Heart right ventricle (tissue), 16 donors: ENCODE measurements at regions not wholly inside any gene's neighbourhood (a gene's known extent, or its start where the extent isn't known, plus 50 kb on each side); places are given as distances from the start of the nearest gene placed in this dataset.

Experiments
- ATAC-seq, 8 donors: fragments of 200-7000 bp; cut with Tn5 transposase; one replicate each; pipeline ENCODE4 v1.9.1; 2020; ENCODE audit warnings: mild to moderate bottlenecking in 8 of 8, moderate library complexity in 8 of 8, moderate number of reproducible peaks in 1 of 8
- DNase-seq, 2 donors: peaks; one replicate each; pipeline ENCODE4 v3.0.0-alpha.2; 2020
- H3K27ac ChIP-seq, 10 donors: fragments of 200-600 bp; sonication (generic) in 2 of 10; one replicate each; pipeline versions ENCODE4 v1.5.0 to v1.8.0; 2020 to 2022; ENCODE audit warnings: mild to moderate bottlenecking in 3 of 10
- H3K27me3 ChIP-seq, 7 donors: fragments of 200-600 bp; one replicate each; pipeline ENCODE4 v1.8.0; 2021 to 2022; ENCODE audit warnings: mild to moderate bottlenecking in 2 of 7
- H3K36me3 ChIP-seq, 9 donors: fragments of 200-600 bp; sonication (generic) in 1 of 9; one replicate each; pipeline versions ENCODE4 v1.5.0 to v1.8.0; 2020 to 2022; ENCODE audit warnings: mild to moderate bottlenecking in 2 of 9
- H3K4me1 ChIP-seq, 9 donors: fragments of 200-600 bp; sonication (generic) in 1 of 9; one replicate each; pipeline versions ENCODE4 v1.5.0 to v1.8.0; 2020 to 2022; ENCODE audit warnings: mild to moderate bottlenecking in 4 of 9
- H3K4me3 ChIP-seq, 10 donors: fragments of 200-600 bp; sonication (generic) in 2 of 10; one replicate each; pipeline versions ENCODE4 v1.5.0 to v1.8.0; 2020 to 2022; ENCODE audit warnings: mild to moderate bottlenecking in 7 of 10, moderate library complexity in 2 of 10
- H3K9me3 ChIP-seq, 11 donors: fragments of 200-600 bp in 10 of 11; sonication (generic) in 2 of 11; one replicate each; pipeline versions ENCODE4 v1.5.0 to v1.8.0; 2013 to 2022; ENCODE audit warnings: mild to moderate bottlenecking in 2 of 11, control low read depth in 1 of 11, moderate library complexity in 1 of 11
- WGBS, 2 donors: extraction: QIAGEN DNeasy Blood & Tissue Kit; methylation state at CpG; one replicate each; pipeline ENCODE4 v1.1.7; 2013; ENCODE audit warnings: inconsistent platforms in 1 of 2; 5-methylcytosine and 5-hydroxymethylcytosine counted together
- intact Hi-C, 10 donors: fragments of 100-400 bp; cut with DNase I; formaldehyde crosslinking; loops; one replicate each; pipeline versions ENCODE4 v1.11.1 to v1.14.2; 2022
- TF ChIP-seq, protein P1 (sequence below), 9 donors: fragments of 200-600 bp; sonication (generic) in 2 of 9; IDR thresholded peaks; one replicate each; pipeline versions ENCODE4 v1.5.0 to v1.8.0; 2021 to 2022; ENCODE audit warnings: antibody characterized with exemption in 9 of 9, mild to moderate bottlenecking in 5 of 9, moderate library complexity in 1 of 9
- donor health status: Arrhythmogenic right ventricular cardiomyopathy.
- donor health status: ischemic (EF 13 %, LVEDD 7.1; RV severe dilation, severe dysfunction).
- donor health status: healthy with polysubstance abuse.
- donor health status: DM: no; HTN: yes; CAD: no.
- donor health status: DM: no; HTN: no; CAD: no.
- donor health status: ischemic (EF 25% LVEDD 6.9; RV normal size, moderate dysfunction).
- donor health status: ischemic (EF 25% LVEDD 5.7; RV mildly dilated, moderate dysfunction).
- donor health status: healthy.
- donor health status: DM: yes; HTN: yes; CAD: no.
- donor health status: Ischemic cardiomyopathy.
- donor health status: ischemic (EF 35%, LVEDD 5.7; RV mildly dilated, moderate dysfunction).
- donor health status: nonischemic (EF 11% LVEDD 7.7; RV severe dilation, severe dysfunction).
- donor health status: DM: yes; HTN: yes; CAD: no.
- donor health status: PGD.
- donor health status: ischemic (EF 29% LVEDD 5.4; RV normal size, mild dysfunction).
- donor health status: nonischemic (EF 23%, LVEDD 6.1; RV moderate dilation, normal function).

DNA sequence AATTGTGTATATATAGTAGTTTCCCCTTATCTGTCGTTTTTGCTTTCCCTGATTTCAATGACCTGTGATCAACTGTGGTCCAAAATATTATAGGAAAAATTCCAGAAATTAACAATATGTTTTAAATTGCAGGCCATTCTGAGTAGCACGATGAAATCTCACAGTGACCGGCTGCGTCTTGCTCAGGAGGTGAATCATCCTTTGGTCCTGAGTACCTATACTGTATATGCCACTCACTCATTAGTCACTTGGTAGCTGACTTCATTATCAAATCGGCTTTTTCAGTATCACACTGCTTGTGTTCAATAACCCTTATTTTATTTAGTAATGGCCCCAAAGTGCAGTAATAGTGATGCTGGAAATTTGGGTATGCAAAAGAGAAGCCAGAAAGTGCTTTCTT lies 728.3 kb upstream of the EYS start:
- Histone ChIP-seq H3K4me3 (no peak overlapping the region), H3K27me3 (no peaks in the 10 kb centered on the region), H3K27ac (no peak overlapping the region), H3K36me3 (no peaks in the 10 kb centered on the region), H3K4me1 (no peaks in the 10 kb centered on the region), H3K9me3 (no peaks in the 10 kb centered on the region)
- TF ChIP-seq, protein P1, sequence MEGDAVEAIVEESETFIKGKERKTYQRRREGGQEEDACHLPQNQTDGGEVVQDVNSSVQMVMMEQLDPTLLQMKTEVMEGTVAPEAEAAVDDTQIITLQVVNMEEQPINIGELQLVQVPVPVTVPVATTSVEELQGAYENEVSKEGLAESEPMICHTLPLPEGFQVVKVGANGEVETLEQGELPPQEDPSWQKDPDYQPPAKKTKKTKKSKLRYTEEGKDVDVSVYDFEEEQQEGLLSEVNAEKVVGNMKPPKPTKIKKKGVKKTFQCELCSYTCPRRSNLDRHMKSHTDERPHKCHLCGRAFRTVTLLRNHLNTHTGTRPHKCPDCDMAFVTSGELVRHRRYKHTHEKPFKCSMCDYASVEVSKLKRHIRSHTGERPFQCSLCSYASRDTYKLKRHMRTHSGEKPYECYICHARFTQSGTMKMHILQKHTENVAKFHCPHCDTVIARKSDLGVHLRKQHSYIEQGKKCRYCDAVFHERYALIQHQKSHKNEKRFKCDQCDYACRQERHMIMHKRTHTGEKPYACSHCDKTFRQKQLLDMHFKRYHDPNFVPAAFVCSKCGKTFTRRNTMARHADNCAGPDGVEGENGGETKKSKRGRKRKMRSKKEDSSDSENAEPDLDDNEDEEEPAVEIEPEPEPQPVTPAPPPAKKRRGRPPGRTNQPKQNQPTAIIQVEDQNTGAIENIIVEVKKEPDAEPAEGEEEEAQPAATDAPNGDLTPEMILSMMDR (IDR thresholded peaks at IDR 0.05), result no peak
- ATAC-seq (no peak), DNase-seq (no peak)
- WGBS, 2 donors, result 78 to 83% methylated on average over 5 of the region's 5 CpGs
- intact Hi-C loops, result no loop called here

DNA sequence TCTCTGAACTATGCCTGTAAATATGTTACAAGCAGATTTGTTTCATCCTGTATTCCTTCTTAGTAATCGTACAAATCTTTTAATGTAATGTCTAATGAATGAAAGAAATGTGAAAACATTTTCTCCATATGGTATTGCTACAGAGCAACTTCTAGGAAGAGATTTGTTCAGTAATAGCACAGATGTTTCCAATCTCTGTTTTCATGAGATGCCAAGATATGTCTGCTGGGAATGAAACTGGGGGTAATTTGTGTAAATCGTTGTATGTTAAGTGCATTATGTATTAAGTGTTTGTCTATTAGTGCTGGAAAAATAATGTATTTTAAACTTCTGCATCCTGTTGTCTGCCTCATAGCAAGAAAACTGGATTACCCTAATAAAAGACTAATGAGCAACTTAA lies 722.2 kb upstream of the EYS start:
- ATAC-seq (no peak), DNase-seq (no peak)
- Histone ChIP-seq H3K4me3 (no peak overlapping the region), H3K4me1 (no peaks in the 10 kb centered on the region), H3K36me3 (no peaks in the 10 kb centered on the region), H3K27ac (no peak overlapping the region), H3K27me3 (no peaks in the 10 kb centered on the region), H3K9me3 (peaks cover 0 to 40% (median 9%) of the 10 kb centered on the region in 11 donors)
- 48 to 56% methylated on average over 2 of the region's 2 CpGs for WGBS, 2 donors
- TF ChIP-seq, protein P1 (IDR thresholded peaks at IDR 0.05), result no peak
- intact Hi-C loops, result no loop called here

DNA sequence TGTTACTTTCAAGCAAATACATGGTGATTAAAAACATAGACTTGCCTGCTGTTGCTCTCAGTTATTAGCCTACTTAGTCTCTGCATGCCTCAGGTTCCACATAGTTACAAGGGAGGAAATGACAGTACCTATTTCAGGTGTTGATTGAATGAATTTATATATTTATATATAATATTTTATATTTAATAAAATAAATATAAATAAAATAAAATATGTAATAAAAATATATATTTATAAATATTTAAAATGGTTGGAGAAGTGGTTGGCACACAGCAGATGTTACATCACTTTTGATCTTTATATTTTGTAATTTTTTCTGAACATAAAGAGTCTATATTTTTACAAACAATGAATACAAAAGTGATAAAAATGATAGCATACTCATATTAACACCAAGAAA lies 716.0 kb upstream of the EYS start:
- Histone ChIP-seq H3K4me1 (no peaks in the 10 kb centered on the region), H3K27me3 (no peaks in the 10 kb centered on the region), H3K27ac (no peak overlapping the region), H3K36me3 (no peaks in the 10 kb centered on the region), H3K4me3 (no peak overlapping the region), H3K9me3 (peaks cover 0 to 34% (median 9%) of the 10 kb centered on the region in 11 donors)
- DNase-seq (no peak), ATAC-seq (no peak)
- TF ChIP-seq, protein P1 (IDR thresholded peaks at IDR 0.05), result no peak
- intact Hi-C loops, result no loop called here

DNA sequence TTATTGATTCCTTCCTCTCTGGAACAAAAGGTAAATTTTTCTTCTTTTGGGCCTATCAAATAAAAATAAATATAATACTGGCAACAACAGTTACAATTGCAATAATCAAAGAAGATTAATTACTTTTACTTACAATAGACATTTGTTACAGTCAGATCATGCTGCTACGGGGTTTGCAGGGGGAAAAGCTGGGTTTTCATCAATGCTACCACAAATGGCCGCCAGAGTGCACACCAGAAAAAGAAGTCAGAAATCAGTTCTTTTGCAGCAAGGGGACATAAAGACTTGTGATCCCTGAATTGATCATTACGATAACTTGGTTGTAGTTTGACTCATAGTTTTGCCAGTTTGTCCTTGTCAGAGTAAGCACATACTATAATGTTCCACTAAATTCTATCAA lies 714.5 kb upstream of the EYS start:
- H3K9me3 ChIP-seq, result peaks cover 0 to 20% (median 4%) of the 10 kb centered on the region in 11 donors
- H3K36me3 ChIP-seq, result no peaks in the 10 kb centered on the region
- DNase-seq (no peak), ATAC-seq (no peak)
- H3K4me3 ChIP-seq, result no peak overlapping the region
- no peaks in the 10 kb centered on the region for H3K27me3 ChIP-seq
- intact Hi-C loops, result no loop called here
- no peak overlapping the region for H3K27ac ChIP-seq
- H3K4me1 ChIP-seq, result no peaks in the 10 kb centered on the region
- TF ChIP-seq, protein P1 (IDR thresholded peaks at IDR 0.05), result no peak
- WGBS, 2 donors, result 47 to 57% methylated on average over 3 of the region's 3 CpGs

DNA sequence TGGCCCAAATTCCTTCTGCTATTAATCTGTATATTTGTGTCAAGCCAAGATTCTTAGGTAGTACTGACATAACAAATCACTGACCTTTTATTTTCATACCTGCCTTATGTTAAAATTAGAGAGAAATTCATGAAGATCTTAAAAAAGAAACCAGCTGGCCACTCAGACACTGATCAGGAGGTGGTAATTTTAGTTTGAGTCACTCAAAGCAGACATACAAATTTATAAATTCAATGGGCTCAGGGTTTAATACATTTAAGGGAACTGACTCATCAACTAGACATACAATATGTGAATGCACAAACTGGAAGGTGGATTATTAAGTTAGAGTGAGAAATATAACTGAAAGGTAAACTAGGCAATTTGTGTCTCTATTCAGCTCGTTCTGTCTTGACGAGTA lies 711.9 kb upstream of the EYS start:
- Histone ChIP-seq H3K4me1 (no peaks in the 10 kb centered on the region), H3K27ac (no peak overlapping the region), H3K36me3 (no peaks in the 10 kb centered on the region), H3K27me3 (no peaks in the 10 kb centered on the region), H3K9me3 (peaks cover 0 to 4% (median 0%) of the 10 kb centered on the region in 11 donors), H3K4me3 (no peak overlapping the region)
- no peak for ATAC-seq
- TF ChIP-seq, protein P1 (IDR thresholded peaks at IDR 0.05), result no peak
- WGBS, 2 donors, result 79 to 85% methylated on average over 2 of the region's 2 CpGs
- intact Hi-C loops, result no loop called here
- no peak for DNase-seq
